ENCODE measurements at regions not wholly inside any gene's neighbourhood (a gene's known extent, or its start where the extent isn't known, plus 50 kb on each side); places are given as distances from the start of the nearest gene placed in this dataset.

DNA sequence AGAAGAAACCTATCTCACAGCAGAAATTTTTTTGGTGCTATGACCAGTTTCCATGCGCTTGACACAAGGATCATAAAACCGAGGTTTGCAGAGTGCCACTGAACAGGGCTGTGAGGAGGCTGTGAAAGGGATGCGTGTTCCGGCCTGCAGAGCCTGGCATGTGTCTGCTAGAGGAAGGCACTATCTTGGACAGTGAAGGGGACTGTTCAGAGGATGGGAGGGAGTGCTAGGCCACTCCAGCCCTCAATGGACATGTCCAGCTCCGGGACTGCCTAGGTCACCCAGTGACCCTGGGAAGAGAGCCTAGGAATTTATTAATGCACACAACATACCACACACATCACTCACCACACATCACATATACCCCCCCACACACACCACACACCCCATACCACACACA is 275.9 kb downstream of the GADD45G start:
- ChIA-PET POLR2A (interaction anchor here (0.6 kb wide), 1 partner anchor 419 kb away, joined by 3 read pairs; no protein-coding TSS in a partner anchor), SMC1A (ENCODE audit: uncharacterized antibody, unreplicated experiment) (no interaction called here), CTCF (no interaction called here), RAD21 (ENCODE audit: unreplicated experiment) (no interaction called here)
- Histone ChIP-seq H4K20me1 (ENCODE audit: control insufficient read depth, insufficient read depth) (no peaks in the 10 kb centered on the region), H3K4me3 (no peak overlapping the region), H2AFZ (ENCODE audit: control insufficient read depth, low read depth, low read length) (no peak overlapping the region), H3K4me1 (ENCODE audit: control insufficient read depth, insufficient read depth, low read length) (no peaks in the 10 kb centered on the region), H3K9ac (ENCODE audit: control insufficient read depth, insufficient read depth, low read length) (no peak overlapping the region), H3K36me3 (ENCODE audit: control insufficient read depth in 2 of 2, insufficient read depth in 2 of 2, low read length in 1 of 2) (no peaks in the 10 kb centered on the region), H3K27ac (ENCODE audit: control insufficient read depth, insufficient read depth) (no peak overlapping the region), H3K27me3 (replicated peaks in 1 of 2; ENCODE audit: control insufficient read depth in 2 of 2, insufficient read depth in 2 of 2, low read length in 1 of 2) (peaks cover 0 to 3% of the 10 kb centered on the region in 2 experiments; a peak in 2 of 4 replicates), H3K79me2 (ENCODE audit: control insufficient read depth, insufficient read depth, low read length) (no peaks in the 10 kb centered on the region), H3K4me2 (ENCODE audit: control insufficient read depth, insufficient read depth) (no peak overlapping the region), H3K9me3 (replicated peaks; ENCODE audit: control insufficient read depth, insufficient read depth, low read length) (no peaks in the 10 kb centered on the region)
- TF ChIP-seq ZBED1 (IDR thresholded peaks at IDR 0.05; ENCODE audit: borderline replicate concordance) (no peak), EGR1 (IDR thresholded peaks at IDR 0.05; ENCODE audit: borderline replicate concordance in 1 of 2, low read depth in 2 of 2, low read length in 2 of 2) (no peak), ZNF207 (IDR thresholded peaks at IDR 0.05; ENCODE audit: borderline replicate concordance) (no peak), RBBP5 (conservative IDR thresholded peaks at IDR 0.05) (no peak), ZNF217 (IDR thresholded peaks at IDR 0.05) (no peak), SKIL (IDR thresholded peaks at IDR 0.05; ENCODE audit: low read depth, poor library complexity, severe bottlenecking) (no peak), SMAD5 (IDR thresholded peaks at IDR 0.05; ENCODE audit: low read depth) (no peak), MYC (IDR thresholded peaks at IDR 0.05; ENCODE audit: insufficient read depth, insufficient read length, insufficient replicate concordance, low read length, severe bottlenecking) (no peak), NR2C1 (IDR thresholded peaks at IDR 0.05) (no peak), BMI1 (IDR thresholded peaks at IDR 0.05; ENCODE audit: borderline replicate concordance) (no peak), POLR2AphosphoS2 (IDR thresholded peaks at IDR 0.05; ENCODE audit: low read depth, low read length) (no peak)
- TF ChIP-seq, protein P1, sequence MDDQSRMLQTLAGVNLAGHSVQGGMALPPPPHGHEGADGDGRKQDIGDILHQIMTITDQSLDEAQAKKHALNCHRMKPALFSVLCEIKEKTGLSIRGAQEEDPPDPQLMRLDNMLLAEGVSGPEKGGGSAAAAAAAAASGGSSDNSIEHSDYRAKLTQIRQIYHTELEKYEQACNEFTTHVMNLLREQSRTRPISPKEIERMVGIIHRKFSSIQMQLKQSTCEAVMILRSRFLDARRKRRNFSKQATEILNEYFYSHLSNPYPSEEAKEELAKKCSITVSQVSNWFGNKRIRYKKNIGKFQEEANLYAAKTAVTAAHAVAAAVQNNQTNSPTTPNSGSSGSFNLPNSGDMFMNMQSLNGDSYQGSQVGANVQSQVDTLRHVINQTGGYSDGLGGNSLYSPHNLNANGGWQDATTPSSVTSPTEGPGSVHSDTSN (IDR thresholded peaks at IDR 0.05; ENCODE audit: insufficient replicate concordance, low read depth, low read length), result no peak
- no peak for ATAC-seq
- DNase-seq (ENCODE audit: low read depth, low spot score), result no peak
- intact Hi-C loops (cut with micrococcal nuclease; ENCODE audit: unreplicated experiment), result no loop called here
- in situ Hi-C loops (cut with MboI), result no loop called here
- FAIRE-seq, result no peak
- no TSS peak for BruUV-seq (replicated peaks)
- WGBS (ENCODE audit: insufficient coverage, insufficient replicate concordance, low lambda C conversion rate, missing lambda C conversion rate), result 98% methylated on average over 4 of the region's 5 CpGs
